ENCODE measurements at regions not wholly inside any gene's neighbourhood (a gene's known extent, or its start where the extent isn't known, plus 50 kb on each side); places are given as distances from the start of the nearest gene placed in this dataset.
"Not testable (repeated sequence)": the region's sequence is repeated elsewhere in the genome, so short reads cannot be mapped to it uniquely, and the experiment has no call there.

DNA sequence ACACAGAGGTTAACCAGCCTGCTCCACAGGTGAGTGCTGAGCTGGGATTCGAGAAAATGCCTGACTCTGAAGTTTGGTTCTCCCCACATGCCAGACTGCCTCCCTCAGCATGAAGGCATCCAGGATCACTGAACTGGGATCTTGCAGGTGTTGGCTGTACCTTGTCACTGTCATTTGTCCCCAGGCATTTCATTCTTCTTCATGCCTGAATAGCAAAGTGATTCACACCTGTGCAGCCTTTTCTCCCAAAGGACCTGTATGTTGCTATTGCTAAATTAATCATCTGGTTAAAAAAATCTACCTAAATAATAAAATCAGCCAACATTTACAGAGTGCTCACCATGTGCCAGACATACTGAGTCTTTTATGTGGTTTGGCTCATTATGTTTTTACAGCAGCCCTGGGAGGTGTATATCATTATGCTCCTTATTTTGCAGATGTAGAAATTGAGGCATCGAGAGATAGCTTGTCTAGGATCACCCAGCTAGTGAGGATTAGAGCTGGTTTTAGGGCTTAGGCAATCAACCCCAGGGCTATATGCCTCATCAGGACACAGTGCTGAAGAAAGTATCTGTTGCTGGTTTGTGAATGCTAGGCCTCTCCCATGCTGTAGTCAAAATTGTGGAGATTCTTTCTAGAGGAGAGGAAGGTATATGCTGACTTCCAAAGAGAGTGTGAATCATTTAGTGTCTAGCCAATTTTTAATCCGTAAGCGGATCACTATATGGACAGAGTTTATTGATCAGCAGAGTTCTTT, 204.4 kb downstream of the HIPK3 start:
- DNase-seq (ENCODE audit: low spot score): no peak

DNA sequence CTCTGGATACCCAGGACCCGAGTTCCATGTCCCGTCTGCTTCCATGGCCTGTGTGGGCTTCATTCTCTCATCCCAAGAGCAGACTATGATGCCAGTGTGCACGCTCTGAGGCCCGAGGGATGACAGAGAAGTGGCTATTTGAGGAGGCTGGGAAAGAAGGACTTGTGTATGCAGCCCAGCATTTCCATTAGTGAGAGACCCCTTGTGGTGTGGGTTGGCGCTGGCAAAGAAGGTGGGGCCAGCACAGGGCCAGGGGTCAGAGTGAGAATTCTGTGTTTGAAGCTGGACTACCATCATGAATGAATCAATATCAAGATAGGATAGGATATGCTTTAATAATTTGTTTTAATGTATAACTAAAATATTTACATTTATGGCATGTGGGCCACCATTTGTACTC, 200.8 kb downstream of the HIPK3 start:
- no peak for DNase-seq (ENCODE audit: low spot score)

- no peak for DNase-seq (ENCODE audit: low spot score)
Measured at GRCh38 chr11:33455867-33456463, 198.8 kb downstream of the HIPK3 start.

DNA sequence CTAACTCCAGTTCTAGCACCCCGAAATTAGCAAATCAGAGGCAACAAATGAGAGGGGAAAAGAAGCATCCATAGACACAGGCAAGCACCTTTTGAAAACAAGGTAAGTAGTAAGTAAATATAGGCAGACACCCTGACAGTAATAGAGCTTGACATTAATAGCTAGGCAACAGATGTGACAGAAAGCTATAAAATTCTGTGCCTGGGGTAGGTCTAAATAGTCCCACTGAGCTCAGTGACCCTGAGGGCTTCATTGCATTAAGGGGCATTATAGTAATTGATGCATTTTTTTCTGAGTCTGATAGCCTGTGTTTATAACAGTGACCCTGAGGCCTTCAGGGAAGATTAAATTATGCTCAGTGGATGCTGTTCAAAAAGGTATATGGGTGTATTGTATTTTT, 197.1 kb downstream of the HIPK3 start:
- DNase-seq (ENCODE audit: low spot score): no peak

DNA sequence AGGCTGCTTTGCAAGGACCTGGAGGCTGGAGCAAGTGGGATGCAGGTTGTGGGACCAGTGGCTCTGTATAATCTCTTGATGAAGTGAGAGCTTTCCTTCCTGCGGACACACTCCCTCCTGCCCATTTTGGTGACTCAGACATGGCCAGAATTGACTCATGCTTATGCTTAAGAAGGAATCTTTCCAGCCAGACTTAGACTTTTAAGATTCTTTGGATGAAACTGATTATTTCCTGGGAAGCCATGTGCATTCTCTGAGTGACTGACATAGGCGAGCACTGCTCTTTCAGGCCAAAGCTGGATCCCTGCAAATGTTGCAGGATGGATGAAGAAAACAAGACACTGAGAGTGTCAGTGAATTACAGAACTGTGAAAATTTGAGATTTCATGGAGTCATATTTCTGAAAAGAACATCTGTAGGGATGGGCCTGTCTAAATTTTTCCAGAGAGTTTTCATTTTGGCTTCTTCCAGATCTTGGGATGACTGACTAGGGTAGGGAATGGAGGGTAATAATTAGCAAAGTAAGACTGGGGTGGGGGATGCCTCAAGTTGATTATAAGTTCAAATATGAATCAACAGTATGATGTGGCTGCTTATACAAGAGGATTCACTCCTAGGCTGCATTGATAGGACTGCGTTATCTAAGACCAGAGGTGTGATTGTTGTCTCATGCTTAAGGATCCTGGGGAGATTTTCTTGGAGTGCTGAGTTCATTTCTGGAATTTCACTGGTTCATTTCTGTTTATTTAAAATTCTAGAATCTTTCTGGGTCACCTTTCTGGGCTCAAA, 195.8 kb downstream of the HIPK3 start:
- no peak for DNase-seq (ENCODE audit: low spot score)

DNA sequence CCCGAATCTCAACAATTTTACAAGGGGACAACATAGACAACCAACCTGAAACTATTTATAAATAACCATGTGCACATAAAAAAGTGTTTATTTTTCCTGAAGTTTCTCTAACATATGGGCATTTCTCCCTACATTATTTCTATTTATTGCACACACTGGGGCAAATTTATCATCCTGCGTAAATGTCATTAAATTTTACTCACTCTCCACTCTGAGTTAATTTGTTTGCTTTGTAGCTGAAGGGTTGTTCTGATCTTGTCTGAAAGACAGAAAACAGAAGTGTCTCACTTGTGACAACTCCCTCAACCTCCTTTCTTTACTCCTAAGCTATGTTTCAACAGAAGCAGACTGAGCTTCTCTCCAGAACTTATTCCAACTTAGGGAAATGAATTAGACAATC, 194.2 kb downstream of the HIPK3 start:
- no peak for DNase-seq (ENCODE audit: low spot score)

- no peak for DNase-seq (ENCODE audit: low spot score)
Measured at GRCh38 chr11:33449798-33450197, 192.6 kb downstream of the HIPK3 start.

DNA sequence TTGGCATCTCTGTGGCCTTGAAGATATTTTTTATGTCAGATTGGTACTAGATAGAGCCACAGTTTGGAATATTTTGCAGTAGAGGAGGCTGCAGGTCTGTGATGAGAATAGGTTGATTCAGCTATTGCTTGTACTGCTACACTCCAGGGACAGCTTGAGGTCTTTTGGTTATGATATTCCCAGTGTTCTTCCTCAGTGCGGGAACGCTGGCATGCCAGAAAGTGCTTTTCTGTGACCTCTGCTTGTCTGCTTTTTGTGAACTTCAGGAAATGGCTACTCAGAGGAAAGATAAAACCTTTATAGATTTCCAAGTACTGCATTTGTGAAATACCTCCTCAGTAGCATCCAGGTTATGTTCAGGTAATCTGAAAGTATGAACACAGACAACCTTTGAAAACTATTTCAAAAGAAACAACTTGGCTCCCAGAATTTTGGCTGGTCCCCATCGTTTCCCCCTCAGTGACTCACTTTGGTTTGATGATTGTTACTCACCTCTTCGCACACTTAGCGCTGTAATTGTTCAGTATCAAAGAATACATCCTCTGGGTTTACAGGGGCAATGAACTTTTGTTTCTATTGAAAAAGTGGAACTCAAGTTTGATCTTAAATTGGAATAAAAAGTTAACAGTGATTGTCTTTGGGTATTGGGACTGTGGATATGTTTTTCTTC, 191.4 kb downstream of the HIPK3 start:
- DNase-seq (ENCODE audit: low spot score): no peak

- no peak for DNase-seq (ENCODE audit: low spot score)
Measured at GRCh38 chr11:33445761-33446161, 188.6 kb downstream of the HIPK3 start.

DNA sequence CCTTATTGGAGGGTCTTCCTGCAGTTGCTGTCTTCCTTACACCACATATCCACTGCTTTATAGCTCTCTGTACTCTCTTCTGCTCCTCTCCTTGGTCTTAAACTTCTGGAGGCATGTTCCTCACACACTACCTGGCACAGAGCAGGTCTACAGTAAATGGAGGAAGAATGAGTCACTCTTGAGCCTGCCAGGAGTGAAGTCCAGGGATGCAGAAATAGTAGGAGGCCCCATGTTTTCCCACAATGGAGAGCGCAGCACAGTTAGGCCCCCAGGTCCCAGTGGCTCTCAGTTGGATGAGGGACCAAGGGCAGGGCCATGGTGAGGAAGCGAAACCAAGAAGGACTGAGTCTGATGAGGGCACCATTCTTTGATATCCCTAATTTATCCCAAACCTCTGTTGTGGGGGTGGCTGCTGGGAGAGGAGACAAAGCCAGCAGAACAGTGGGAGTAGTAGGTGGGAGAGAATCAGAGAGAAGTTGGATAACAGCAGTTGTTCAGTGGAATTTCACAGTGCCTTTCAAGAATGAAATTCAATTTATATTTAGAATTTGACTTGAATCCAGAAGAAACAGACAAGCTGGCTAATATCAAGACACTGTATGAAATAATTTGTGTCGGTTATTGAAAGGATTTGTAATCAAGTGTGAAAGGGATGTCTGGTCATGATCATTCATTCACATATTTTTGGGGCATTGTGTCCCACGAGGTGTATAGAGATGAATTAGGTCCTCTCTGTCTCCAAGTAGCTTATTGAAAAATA, 187.8 kb downstream of the HIPK3 start:
- DNase-seq (ENCODE audit: low spot score): no peak

DNA sequence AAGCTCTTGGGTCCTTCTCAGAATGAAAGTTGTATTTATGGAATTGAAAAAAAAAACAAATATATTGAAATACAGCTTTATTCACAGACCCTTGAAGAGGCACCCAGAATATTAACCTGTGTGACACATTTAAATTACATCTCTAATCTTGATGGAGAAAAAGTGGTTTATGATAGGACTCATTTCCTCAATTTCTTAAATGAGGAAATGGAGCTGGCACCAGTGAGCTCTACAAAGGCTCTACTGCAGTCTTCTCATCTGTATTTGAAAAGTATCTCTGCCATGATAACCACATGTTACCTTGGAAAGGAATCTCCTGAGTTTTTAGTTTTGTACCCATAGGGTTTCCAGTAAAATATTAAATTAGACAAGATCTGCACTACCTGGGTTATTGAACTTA, 186.5 kb downstream of the HIPK3 start:
- no peak for DNase-seq (ENCODE audit: low spot score)

DNA sequence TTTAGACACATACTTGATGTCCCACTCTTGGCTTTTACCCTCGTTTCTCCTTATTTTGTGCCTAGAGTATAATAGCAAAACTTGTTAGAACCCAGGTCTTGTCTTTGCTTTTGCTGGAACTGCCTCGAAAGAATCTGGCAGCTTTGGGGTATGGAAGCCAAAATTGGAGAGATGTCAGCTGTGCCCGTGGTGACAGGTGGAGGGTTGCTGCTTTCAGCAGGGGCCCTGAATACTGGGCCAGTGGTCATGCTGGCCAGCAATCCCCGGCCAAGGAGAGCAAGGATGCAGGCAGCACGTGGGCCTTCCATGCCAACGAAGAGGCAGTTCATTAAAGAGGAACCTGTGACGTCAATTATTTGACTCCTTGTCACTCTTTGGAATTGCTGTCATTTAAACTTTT, 181.1 kb downstream of the HIPK3 start:
- DNase-seq (ENCODE audit: low spot score): no peak

- no peak for DNase-seq (ENCODE audit: low spot score)
Measured at GRCh38 chr11:33437529-33437928, 180.3 kb downstream of the HIPK3 start.

DNA sequence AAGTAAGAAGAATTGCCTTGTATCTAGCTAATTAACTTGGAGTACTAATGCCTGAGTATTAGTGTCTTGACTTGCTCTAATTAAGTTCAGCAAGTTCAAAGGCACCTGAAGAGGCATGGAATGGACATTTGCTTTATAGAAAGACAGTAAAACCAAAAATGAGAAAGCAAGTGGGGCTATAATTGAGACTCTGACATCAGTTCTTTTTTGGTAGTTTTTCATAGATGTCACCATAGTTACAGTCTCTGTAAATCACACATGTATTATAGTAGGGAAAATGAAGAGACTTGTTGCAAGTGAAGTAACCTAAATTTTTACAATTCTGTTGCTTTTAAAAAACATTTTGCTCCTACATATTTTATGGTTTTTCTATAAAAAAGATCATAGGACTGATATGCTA, 178.0 kb downstream of the HIPK3 start:
- no peak for DNase-seq (ENCODE audit: low spot score)

DNA sequence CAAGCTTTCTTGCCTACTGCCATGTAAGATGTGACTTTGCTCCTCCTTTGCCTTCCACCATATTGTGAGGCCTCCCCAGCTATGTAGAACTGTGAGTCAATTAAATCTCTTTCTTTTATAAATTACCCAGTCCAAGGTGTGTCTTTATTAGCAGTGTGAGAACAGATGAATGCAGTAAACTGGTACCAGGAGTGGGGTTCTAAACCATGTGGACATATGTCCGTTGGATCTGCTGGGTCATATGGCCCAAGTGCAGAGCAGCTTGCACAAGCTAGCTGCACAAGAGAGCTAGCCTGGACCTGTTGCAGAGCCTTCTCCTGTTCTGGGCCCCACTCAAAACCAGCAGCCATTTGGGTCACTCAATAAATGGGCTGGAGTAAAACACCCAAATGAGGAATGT, 177.1 kb downstream of the HIPK3 start:
- no peak for DNase-seq (ENCODE audit: low spot score)

DNA sequence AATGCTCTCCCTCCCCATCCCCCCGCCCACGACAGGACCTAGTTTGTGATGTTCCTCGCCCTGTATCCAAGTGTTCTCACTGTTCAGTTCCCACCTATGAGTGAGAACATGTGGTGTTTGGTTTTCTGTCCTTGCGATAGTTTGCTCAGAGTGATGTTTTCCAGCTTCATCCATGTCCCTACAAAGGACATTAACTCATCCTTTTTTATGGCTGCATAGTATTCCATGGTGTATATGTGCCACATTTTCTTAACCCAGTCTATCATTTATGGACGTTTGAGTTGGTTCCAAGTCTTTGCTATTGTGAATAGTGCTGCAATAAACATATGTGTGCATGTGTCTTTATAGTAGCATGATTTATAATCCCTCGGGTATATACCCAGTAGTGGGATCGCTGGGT, 171.3 kb downstream of the HIPK3 start:
- not testable (repeated sequence) for DNase-seq (ENCODE audit: low spot score)

DNA sequence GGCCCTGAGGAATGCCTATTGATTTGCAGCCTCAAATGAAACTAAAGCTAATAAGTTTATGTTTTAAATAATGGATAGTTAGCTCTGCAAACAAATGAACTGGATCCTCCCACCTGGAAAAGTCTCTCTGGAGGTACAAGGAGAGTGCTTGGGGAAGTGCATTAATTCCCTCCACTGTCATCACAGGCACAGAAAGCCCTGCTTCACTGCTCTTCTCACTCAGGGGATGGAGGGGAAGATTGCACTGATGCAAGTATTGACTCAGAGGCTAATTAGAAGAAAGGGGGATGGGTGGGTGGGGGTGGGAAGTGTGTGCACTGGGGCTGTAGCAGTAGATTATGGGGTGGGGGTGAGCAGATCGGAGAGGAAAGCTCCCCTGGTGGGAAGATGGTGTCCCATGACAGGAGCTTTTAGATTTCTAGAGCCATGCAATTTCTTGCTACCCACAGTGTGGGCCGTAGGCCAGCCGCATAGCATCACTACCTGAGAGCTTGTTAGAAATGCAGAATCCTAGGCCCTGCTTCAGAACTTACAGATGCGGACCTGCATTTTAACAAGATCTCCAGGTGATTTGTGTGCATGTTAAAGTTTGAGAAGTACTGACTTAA, 163.9 kb downstream of the HIPK3 start:
- DNase-seq (ENCODE audit: low spot score): no peak

GRCh38 chr11:33419924-33420323, 162.7 kb downstream of the HIPK3 start:
- no peak for DNase-seq (ENCODE audit: low spot score)

DNA sequence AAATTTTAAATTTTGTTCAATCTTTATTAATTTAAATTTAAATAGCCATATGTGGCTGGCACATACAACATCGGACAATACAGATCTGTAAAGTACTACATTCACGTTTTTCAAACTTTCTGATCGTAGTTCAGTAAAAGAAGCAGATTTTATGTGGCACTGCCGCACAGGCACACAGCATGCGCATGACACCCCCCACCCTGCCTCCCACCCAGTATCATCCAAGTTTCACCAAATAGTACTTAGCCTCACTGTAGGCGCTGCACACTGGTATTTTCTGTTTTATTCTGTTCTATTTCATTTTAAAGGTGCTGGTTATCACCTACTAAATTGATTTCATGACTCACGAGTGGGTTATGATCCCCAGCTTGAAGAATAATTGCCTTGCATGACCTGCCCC, 159.9 kb downstream of the HIPK3 start:
- no peak for DNase-seq (ENCODE audit: low spot score)

DNA sequence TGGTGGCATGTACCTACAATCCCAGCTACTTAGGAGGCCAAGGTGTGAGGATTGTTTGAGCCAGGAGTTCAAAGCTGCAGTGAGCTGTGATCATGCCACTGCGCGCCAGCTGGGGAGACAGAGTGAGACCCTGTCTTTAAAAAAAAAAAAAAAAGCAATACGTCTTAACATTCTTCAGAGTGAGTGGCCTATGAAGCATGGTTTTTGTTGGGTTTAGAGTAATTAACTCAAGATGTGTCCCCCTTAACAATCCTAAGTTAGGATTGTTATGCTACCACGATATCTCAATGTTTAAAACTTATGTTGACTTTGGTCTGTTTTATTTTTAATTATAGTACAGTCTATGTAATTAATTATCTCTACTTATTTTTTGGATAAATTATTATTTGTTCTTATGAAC, 156.1 kb downstream of the HIPK3 start:
- no peak for DNase-seq (ENCODE audit: low spot score)

DNA sequence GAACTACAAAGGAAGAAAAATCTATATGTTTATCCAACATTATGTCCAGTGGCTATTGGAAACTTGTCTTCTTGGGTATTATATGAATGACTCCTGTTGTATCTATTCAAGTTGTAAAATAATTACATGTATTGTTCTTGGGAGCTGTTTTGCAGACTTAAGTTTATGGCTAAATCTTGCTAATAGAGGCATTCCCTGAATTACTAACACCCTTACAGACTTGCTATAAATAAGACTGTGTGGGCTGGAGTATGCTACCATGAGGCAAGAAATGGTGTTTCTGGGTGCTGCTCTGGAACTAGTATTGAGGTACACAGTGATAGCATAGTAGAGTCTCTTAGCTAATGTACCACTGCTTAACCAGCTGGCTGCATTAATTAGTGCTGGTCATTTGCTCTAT, 155.1 kb downstream of the HIPK3 start:
- DNase-seq (ENCODE audit: low spot score): no peak

DNA sequence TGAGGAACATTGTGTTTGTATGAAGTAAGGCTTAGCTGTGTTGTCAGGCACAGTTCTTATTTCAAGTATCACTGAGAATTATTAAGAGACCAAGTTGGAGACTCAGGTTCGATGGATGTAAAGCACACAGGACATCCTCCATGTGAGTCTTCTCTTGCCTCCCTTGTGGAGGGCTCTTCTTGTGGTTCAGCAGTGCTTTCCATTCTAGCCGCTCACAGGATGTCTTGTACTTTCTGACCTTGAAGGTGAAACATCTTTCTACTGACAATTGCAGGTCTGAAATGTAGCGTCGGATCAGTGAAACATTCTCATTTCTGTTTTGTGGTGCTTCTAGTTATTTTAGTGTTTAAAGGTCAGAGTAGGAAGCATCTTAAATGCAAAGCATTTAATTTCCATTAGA, 154.6 kb downstream of the HIPK3 start:
- DNase-seq (ENCODE audit: low spot score): no peak
